Panc1 (cell line): ENCODE measurements at regions not wholly inside any gene's neighbourhood (a gene's known extent, or its start where the extent isn't known, plus 50 kb on each side); places are given as distances from the start of the nearest gene placed in this dataset.

Experiments used
- ATAC-seq: fragments of 200-7000 bp; cut with Tn5 transposase; 2 replicates; pipeline ENCODE4 v1.9.1; 2020; ENCODE audit warnings: mild to moderate bottlenecking, moderate library complexity
- BruUV-seq: library from RNA; stranded (reverse); fragments of 400-500 nt; replicated peaks from 2 replicates; lab custom pipeline; 2021; lab: Mats Ljungman, UMichigan
- CTCF ChIA-PET: fragments of 300-600 bp; sonication (Branson Sonifier 250); formaldehyde crosslinking; loops from one replicate; lab custom pipeline; 2022; ENCODE audit warnings: antibody characterized with exemption; lab: Charles Lee
- POLR2A ChIA-PET: fragments of 300-600 bp; sonication (Branson Sonifier 250); formaldehyde crosslinking; loops from one replicate; lab custom pipeline; 2022; ENCODE audit warnings: antibody characterized with exemption; lab: Charles Lee
- DNase-seq: peaks from one replicate; pipeline ENCODE4 v3.0.0-alpha.2; 2010; ENCODE audit warnings: low read depth, low spot score
- H3K27ac ChIP-seq: 2 replicates; pipeline ENCODE4 v1.5.1; 2011; ENCODE audit warnings: mild to moderate bottlenecking, low read length, inconsistent platforms
- H3K27me3 ChIP-seq: fragments of 200-500 bp; sonication (Bioruptor generic); 2 replicates; pipeline ENCODE4 v1.6.0; 2014; ENCODE audit warnings: low read length, inconsistent platforms; ENCODE audit not compliant: control insufficient read depth, insufficient read depth
- H3K36me3 ChIP-seq: fragments of 200-500 bp; sonication (Bioruptor generic); 2 replicates; pipeline ENCODE4 v1.5.1; 2014; ENCODE audit warnings: inconsistent platforms, mild to moderate bottlenecking, low read length, moderate library complexity; ENCODE audit not compliant: control insufficient read depth, insufficient read depth
- H3K4me1 ChIP-seq: 2 replicates; pipeline ENCODE4 v1.5.1; 2011; ENCODE audit warnings: inconsistent platforms, mild to moderate bottlenecking, low read length, moderate library complexity; ENCODE audit not compliant: control insufficient read depth, insufficient read depth
- H3K4me3 ChIP-seq, 2 experiments: 2 replicates each; pipeline ENCODE4 v1.5.1; 2011 to 2012; ENCODE audit warnings: low read depth in 2 of 2, low read length in 2 of 2, mild to moderate bottlenecking in 2 of 2, inconsistent platforms in 1 of 2, moderate library complexity in 1 of 2
- H3K9me3 ChIP-seq: fragments of 200-500 bp; sonication (Bioruptor generic); 2 replicates; pipeline ENCODE4 v1.5.1; 2014; ENCODE audit warnings: low read depth, mild to moderate bottlenecking, inconsistent platforms, low read length, moderate library complexity; ENCODE audit not compliant: control insufficient read depth, insufficient read depth
- CTCF ChIP-seq: fragments of 450-650 bp; IDR thresholded peaks from 2 replicates; pipeline ENCODE4 v1.5.1; 2017; ENCODE audit warnings: mild to moderate bottlenecking
- POLR2AphosphoS5 ChIP-seq: IDR thresholded peaks from 2 replicates; pipeline ENCODE4 v1.6.1; 2012; ENCODE audit warnings: mild to moderate bottlenecking, low read depth, low read length, moderate library complexity
- REST ChIP-seq, 2 experiments: IDR thresholded peaks; 2 replicates each; pipeline ENCODE4 v1.6.1; 2011 to 2012; ENCODE audit warnings: low read depth in 2 of 2, control low read depth in 1 of 2, low read length in 1 of 2, mild to moderate bottlenecking in 1 of 2, moderate library complexity in 1 of 2; ENCODE audit not compliant: insufficient read depth in 1 of 2
- SIN3A ChIP-seq: IDR thresholded peaks from 2 replicates; pipeline ENCODE4 v1.6.1; 2012; ENCODE audit warnings: low read depth, mild to moderate bottlenecking, low read length, moderate library complexity, borderline replicate concordance; ENCODE audit not compliant: insufficient read depth
- TCF7L2 ChIP-seq: IDR thresholded peaks from 2 replicates; pipeline ENCODE4 v1.6.1; 2011; ENCODE audit warnings: mild to moderate bottlenecking, low read depth, low read length, inconsistent platforms
- in situ Hi-C: cut with HindIII; loops from 2 replicates; pipeline ENCODE4 v1.10.0; 2016; ENCODE audit warnings: low sequenced_read_pairs, low pct_unique_long_range_greater_than_20kb
- intact Hi-C: fragments of 100-400 bp; cut with micrococcal nuclease; formaldehyde crosslinking; loops from one replicate; pipeline ENCODE4 v1.10.0; 2022; ENCODE audit not compliant: unreplicated experiment

GRCh38 chr13:58446979-58447378, 815.4 kb downstream of the PCDH17 start:
- no peak for DNase-seq
- intact Hi-C loops (no loop called here), in situ Hi-C loops (no loop called here)
- H3K9me3 ChIP-seq: no peaks in the 10 kb centered on the region
- no peaks in the 10 kb centered on the region for H3K36me3 ChIP-seq
- H3K4me1 ChIP-seq: no peaks in the 10 kb centered on the region
- no peaks in the 10 kb centered on the region for H3K27me3 ChIP-seq
- POLR2A ChIA-PET: no interaction called here
- TF ChIP-seq TCF7L2: no peak
- TF ChIP-seq SIN3A: no peak
- no peak for TF ChIP-seq CTCF
- no peak for TF ChIP-seq REST (IDR thresholded peaks at IDR 0.05; ENCODE audit: insufficient read depth in 1 of 2, low read depth in 2 of 2, low read length in 1 of 2)
- TF ChIP-seq POLR2AphosphoS5: no peak
- no TSS peak for BruUV-seq
- no peak overlapping the region for H3K4me3 ChIP-seq
- no peak overlapping the region for H3K27ac ChIP-seq
- CTCF ChIA-PET: no interaction called here
- no peak for ATAC-seq

GRCh38 chr13:58452123-58452623, 820.6 kb downstream of the PCDH17 start:
- intact Hi-C loops: no loop called here
- H3K9me3 ChIP-seq: no peaks in the 10 kb centered on the region
- no TSS peak for BruUV-seq

More at GRCh38 chr13:58452123-58452623, 820.6 kb downstream of the PCDH17 start:
- ATAC-seq (no peak), DNase-seq (no peak)
- CTCF ChIA-PET: no interaction called here
- Histone ChIP-seq H3K36me3 (no peaks in the 10 kb centered on the region), H3K27me3 (no peaks in the 10 kb centered on the region), H3K4me1 (no peaks in the 10 kb centered on the region), H3K27ac (no peak overlapping the region), H3K4me3 (no peak overlapping the region)
- in situ Hi-C loops: no loop called here
- POLR2A ChIA-PET: no interaction called here
- TF ChIP-seq CTCF (no peak), SIN3A (no peak), POLR2AphosphoS5 (no peak), REST (IDR thresholded peaks at IDR 0.05; ENCODE audit: insufficient read depth in 1 of 2, low read depth in 2 of 2, low read length in 1 of 2) (no peak), TCF7L2 (no peak)
